Esophagus muscularis mucosa (tissue), 4 donors: ENCODE measurements at regions not wholly inside any gene's neighbourhood (a gene's known extent, or its start where the extent isn't known, plus 50 kb on each side); places are given as distances from the start of the nearest gene placed in this dataset.

Experiments used
- CTCF ChIP-seq, 3 experiments: fragments of 200-600 bp in 2 of 3; fragments of 450-650 bp in 1 of 3; sonication (generic) in 2 of 3; IDR thresholded peaks; one replicate each; pipeline ENCODE4 v1.5.1; 2017 to 2019; ENCODE audit warnings: antibody characterized with exemption in 3 of 3, mild to moderate bottlenecking in 2 of 3, moderate library complexity in 1 of 3
- EP300 ChIP-seq: sonication (generic); formaldehyde crosslinking; IDR thresholded peaks from one replicate; pipeline ENCODE4 v1.6.1; 2017; ENCODE audit warnings: antibody characterized with exemption
- POLR2A ChIP-seq: fragments of 450-650 bp; IDR thresholded peaks from one replicate; pipeline ENCODE4 v1.6.1; 2017; ENCODE audit warnings: antibody characterized with exemption, moderate library complexity, mild to moderate bottlenecking, low read depth
- POLR2AphosphoS5 ChIP-seq, 2 donors: sonication (generic); formaldehyde crosslinking; IDR thresholded peaks; one replicate each; pipeline ENCODE4 v1.6.1; 2017; ENCODE audit warnings: antibody characterized with exemption in 2 of 2

DNA sequence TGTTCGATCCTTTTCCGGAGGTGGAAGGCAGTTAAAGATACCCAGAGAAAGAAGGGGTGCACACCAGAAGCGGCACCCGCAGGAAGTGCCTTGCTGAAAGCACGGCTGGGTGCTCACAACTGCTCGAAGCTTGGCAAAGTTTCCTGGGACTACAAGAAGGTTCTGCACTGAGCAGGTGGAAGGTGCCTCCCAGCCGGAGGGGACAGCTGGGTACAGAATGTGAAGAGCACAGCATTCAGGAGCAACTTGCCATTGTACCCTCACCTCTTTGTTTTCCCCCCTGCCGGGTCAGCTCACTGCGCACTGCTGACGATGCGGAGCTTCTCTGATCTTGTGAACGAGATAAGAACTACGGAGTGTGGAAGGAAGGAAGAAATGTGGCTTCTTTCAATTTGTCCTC lies 289.2 kb downstream of the FBXW7 start:
- TF ChIP-seq POLR2AphosphoS5 (IDR thresholded peaks at IDR 0.05) (no peak), CTCF (IDR thresholded peaks at IDR 0.05) (no peak), EP300 (no peak), POLR2A (no peak)
